Progenitor cell of endocrine pancreas (in vitro differentiated cells): ENCODE measurements at regions not wholly inside any gene's neighbourhood (a gene's known extent, or its start where the extent isn't known, plus 50 kb on each side); places are given as distances from the start of the nearest gene placed in this dataset.

Source experiments
- DNase-seq: peaks from one replicate; pipeline ENCODE4 v3.0.0; 2021; ENCODE audit warnings: low spot score; ENCODE audit not compliant: unreplicated experiment
- H3K27ac Mint-ChIP-seq: 2 replicates; pipeline ENCODE4 v1.8.0; 2021; ENCODE audit warnings: mild to moderate bottlenecking, moderate library complexity, mixed read lengths
- H3K27me3 Mint-ChIP-seq: 2 replicates; pipeline ENCODE4 v1.8.0; 2021; ENCODE audit warnings: mixed read lengths
- H3K36me3 Mint-ChIP-seq: 2 replicates; pipeline ENCODE4 v1.8.0; 2022; ENCODE audit warnings: mixed read lengths; ENCODE audit not compliant: insufficient read depth
- H3K4me1 Mint-ChIP-seq: 2 replicates; pipeline ENCODE4 v1.8.0; 2021; ENCODE audit warnings: low read depth, mixed read lengths
- H3K4me3 Mint-ChIP-seq: 2 replicates; pipeline ENCODE4 v1.8.0; 2021; ENCODE audit warnings: low read depth, mild to moderate bottlenecking, moderate library complexity, mixed read lengths
- H3K9me3 Mint-ChIP-seq: 2 replicates; pipeline ENCODE4 v1.8.0; 2021; ENCODE audit warnings: low read depth, mixed read lengths
- TF ChIP-seq, protein P1 (sequence below): fragments of 200-600 bp; sonication (generic); IDR thresholded peaks from one replicate; pipeline ENCODE4 v1.5.0; 2021; ENCODE audit warnings: antibody characterized with exemption, mild to moderate bottlenecking; ENCODE audit not compliant: unreplicated experiment

DNA sequence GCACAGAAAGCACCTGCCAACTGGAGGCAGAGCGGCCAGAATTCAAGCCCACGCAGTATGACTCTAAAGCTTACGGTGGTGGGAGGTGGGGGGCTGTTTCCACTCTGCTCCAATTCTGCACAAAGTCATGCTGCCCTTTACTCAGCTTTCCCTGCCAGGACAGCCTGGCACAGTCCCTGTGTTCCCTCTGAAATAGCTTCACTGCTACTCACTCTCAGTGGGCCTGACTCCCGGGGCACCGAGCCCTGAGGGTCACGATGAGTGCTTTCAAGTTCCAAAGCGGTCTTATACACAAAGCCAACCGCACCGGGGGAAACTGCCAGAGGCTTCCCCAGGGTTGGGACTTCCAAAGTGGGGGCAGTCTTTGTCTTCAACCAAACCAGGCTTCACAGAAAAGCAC is 306.1 kb upstream of the XYLT1 start:
- DNase-seq: no peak
- TF ChIP-seq, protein P1, sequence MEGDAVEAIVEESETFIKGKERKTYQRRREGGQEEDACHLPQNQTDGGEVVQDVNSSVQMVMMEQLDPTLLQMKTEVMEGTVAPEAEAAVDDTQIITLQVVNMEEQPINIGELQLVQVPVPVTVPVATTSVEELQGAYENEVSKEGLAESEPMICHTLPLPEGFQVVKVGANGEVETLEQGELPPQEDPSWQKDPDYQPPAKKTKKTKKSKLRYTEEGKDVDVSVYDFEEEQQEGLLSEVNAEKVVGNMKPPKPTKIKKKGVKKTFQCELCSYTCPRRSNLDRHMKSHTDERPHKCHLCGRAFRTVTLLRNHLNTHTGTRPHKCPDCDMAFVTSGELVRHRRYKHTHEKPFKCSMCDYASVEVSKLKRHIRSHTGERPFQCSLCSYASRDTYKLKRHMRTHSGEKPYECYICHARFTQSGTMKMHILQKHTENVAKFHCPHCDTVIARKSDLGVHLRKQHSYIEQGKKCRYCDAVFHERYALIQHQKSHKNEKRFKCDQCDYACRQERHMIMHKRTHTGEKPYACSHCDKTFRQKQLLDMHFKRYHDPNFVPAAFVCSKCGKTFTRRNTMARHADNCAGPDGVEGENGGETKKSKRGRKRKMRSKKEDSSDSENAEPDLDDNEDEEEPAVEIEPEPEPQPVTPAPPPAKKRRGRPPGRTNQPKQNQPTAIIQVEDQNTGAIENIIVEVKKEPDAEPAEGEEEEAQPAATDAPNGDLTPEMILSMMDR: no peak
- peaks cover 9% of the 10 kb centered on the region for H3K4me1 Mint-ChIP-seq
- peaks cover 32% of the 10 kb centered on the region for H3K27me3 Mint-ChIP-seq
- no peaks in the 10 kb centered on the region for H3K36me3 Mint-ChIP-seq
- H3K27ac Mint-ChIP-seq: no peak overlapping the region
- H3K9me3 Mint-ChIP-seq: peaks cover 4% of the 10 kb centered on the region
- H3K4me3 Mint-ChIP-seq: no peak overlapping the region

- Mint-ChIP-seq H3K9me3 (peaks cover 4% of the 10 kb centered on the region), H3K4me1 (peaks cover 9% of the 10 kb centered on the region), H3K4me3 (no peak overlapping the region), H3K27me3 (peaks cover 32% of the 10 kb centered on the region), H3K36me3 (no peaks in the 10 kb centered on the region), H3K27ac (no peak overlapping the region)
- TF ChIP-seq, protein P1: no peak
- DNase-seq: no peak
Measured at GRCh38 chr16:17776465-17776864, 305.7 kb upstream of the XYLT1 start.

GRCh38 chr16:17775061-17775460 is 304.3 kb upstream of the XYLT1 start:
- Mint-ChIP-seq H3K27me3 (peaks cover 22% of the 10 kb centered on the region), H3K27ac (no peak overlapping the region), H3K4me1 (peaks cover 9% of the 10 kb centered on the region), H3K9me3 (peaks cover 4% of the 10 kb centered on the region), H3K4me3 (no peak overlapping the region), H3K36me3 (no peaks in the 10 kb centered on the region)
- TF ChIP-seq, protein P1: no peak
- no peak for DNase-seq

DNA sequence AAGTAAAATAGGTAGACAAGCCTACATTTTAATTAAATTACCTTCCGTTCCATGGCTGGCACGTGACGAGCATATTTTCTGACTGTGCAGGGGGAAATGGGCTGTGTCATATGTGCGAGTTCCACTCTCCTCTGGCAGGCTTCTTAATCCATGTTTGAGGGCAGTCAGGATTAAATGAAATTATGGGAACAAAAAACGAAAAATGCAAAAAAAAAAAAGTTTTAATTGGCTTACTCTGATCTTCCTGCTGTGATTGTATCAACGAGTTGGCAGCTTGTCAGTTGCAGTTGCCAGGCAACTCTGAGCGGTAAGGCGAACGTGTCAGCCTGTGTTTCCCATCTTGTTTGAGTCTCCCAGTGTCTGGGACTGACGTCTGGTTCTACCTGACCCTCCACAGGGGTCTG is 302.9 kb upstream of the XYLT1 start:
- peaks cover 19% of the 10 kb centered on the region for H3K27me3 Mint-ChIP-seq
- no peaks in the 10 kb centered on the region for H3K36me3 Mint-ChIP-seq
- peaks cover 9% of the 10 kb centered on the region for H3K4me1 Mint-ChIP-seq
- no peak for DNase-seq
- TF ChIP-seq, protein P1: no peak
- no peak overlapping the region for H3K4me3 Mint-ChIP-seq
- peaks cover 4% of the 10 kb centered on the region for H3K9me3 Mint-ChIP-seq
- H3K27ac Mint-ChIP-seq: no peak overlapping the region

DNA sequence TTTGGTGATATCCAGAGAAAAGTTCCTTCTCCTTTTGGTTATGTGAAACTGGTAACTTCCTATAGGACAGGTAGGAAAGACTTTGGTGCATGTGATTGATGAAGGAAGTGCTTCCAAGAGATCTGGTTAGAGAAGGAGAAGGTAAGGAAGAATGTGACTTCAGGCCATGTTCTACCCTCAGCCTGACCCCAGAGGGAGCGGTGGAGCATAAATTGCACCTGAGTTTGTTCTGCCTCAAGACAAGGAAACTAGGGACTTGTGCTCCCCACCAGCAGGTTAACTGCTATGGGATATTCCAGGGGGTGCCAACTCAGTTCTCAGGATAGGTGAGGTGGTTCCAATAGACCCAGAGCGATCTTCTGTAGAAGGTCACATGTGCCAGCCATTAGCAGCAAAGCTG is 299.3 kb upstream of the XYLT1 start:
- no peak overlapping the region for H3K4me3 Mint-ChIP-seq
- DNase-seq: no peak

More for the DNA sequence above, 299.3 kb upstream of the XYLT1 start:
- peaks cover 5% of the 10 kb centered on the region for H3K27me3 Mint-ChIP-seq
- no peaks in the 10 kb centered on the region for H3K36me3 Mint-ChIP-seq
- no peak overlapping the region for H3K27ac Mint-ChIP-seq
- TF ChIP-seq, protein P1: no peak
- H3K9me3 Mint-ChIP-seq: no peaks in the 10 kb centered on the region
- H3K4me1 Mint-ChIP-seq: peaks cover 9% of the 10 kb centered on the region
